A549 (cell line): ENCODE measurements at regions not wholly inside any gene's neighbourhood (a gene's known extent, or its start where the extent isn't known, plus 50 kb on each side); places are given as distances from the start of the nearest gene placed in this dataset.

Experiments used
- ATAC-seq, 2 experiments: fragments of 200-7000 bp in 1 of 2; fragments of >200 bp in 1 of 2; cut with Nextera tagmentation in 1 of 2; cut with Tn5 transposase in 1 of 2; 3 replicates each; pipeline versions ENCODE4 v1.8.0 to v1.9.1; 2018 to 2020; ENCODE audit warnings: mild to moderate bottlenecking in 1 of 2, moderate library complexity in 1 of 2
- CTCF ChIA-PET: fragments of 300-600 bp; sonication (Branson Sonifier 250); formaldehyde crosslinking; extraction: SDS; loops from one replicate; lab custom pipeline; 2021; ENCODE audit warnings: antibody characterized with exemption, inconsistent platforms; lab: Yijun Ruan, JAX
- POLR2A ChIA-PET: fragments of 350-600 bp; formaldehyde crosslinking; extraction: SDS; loops from one replicate; lab custom pipeline; 2021; ENCODE audit warnings: antibody characterized with exemption, inconsistent platforms; lab: Yijun Ruan, JAX
- DNase-seq, 2 experiments: peaks; one replicate each; pipeline versions ENCODE4 v3.0.0 to v3.0.0-alpha.2; 2011 to 2016; ENCODE audit warnings: low read depth in 1 of 2, low spot score in 1 of 2
- FAIRE-seq: peaks from 2 replicates; lab custom pipeline; 2011; peaks lifted over from hg19 to GRCh38; lab: Jason Lieb, UNC
- H3K27ac ChIP-seq, 2 experiments: fragments of >200 bp; sonication (Bioruptor Twin); formaldehyde crosslinking; 3 replicates each; pipeline ENCODE4 v1.5.1; 2016 to 2017
- H3K4me1 ChIP-seq: fragments of >200 bp; sonication (Bioruptor Twin); formaldehyde crosslinking; 3 replicates; pipeline ENCODE4 v1.6.1; 2016
- H3K4me2 ChIP-seq: fragments of >200 bp; sonication (Bioruptor Twin); formaldehyde crosslinking; 3 replicates; pipeline ENCODE4 v1.6.1; 2016
- H3K4me3 ChIP-seq: fragments of >200 bp; sonication (Bioruptor Twin); formaldehyde crosslinking; 3 replicates; pipeline ENCODE4 v1.5.1; 2016
- H3K9me3 ChIP-seq: fragments of >200 bp; sonication (Bioruptor Twin); formaldehyde crosslinking; 3 replicates; pipeline ENCODE4 v1.6.1; 2016
- CHD4 ChIP-seq: fragments of 200-600 bp; sonication (generic); IDR thresholded peaks from 2 replicates; pipeline ENCODE4 v1.6.1; 2016; ENCODE audit warnings: antibody characterized with exemption, mild to moderate bottlenecking, borderline replicate concordance
- CTCF ChIP-seq: fragments of >200 bp; sonication (Bioruptor Twin); formaldehyde crosslinking; IDR thresholded peaks from 3 replicates; pipeline ENCODE4 v1.5.1; 2016
- EHMT2 ChIP-seq: fragments of 200-600 bp; sonication (generic); IDR thresholded peaks from 2 replicates; pipeline ENCODE4 v1.6.1; 2016; ENCODE audit warnings: antibody characterized with exemption, low read depth, mild to moderate bottlenecking, moderate library complexity
- ESRRA ChIP-seq: fragments of 150-350 bp; IDR thresholded peaks from 2 replicates; pipeline ENCODE4 v1.6.1; 2014; ENCODE audit warnings: mild to moderate bottlenecking, low read length, borderline replicate concordance
- FOSB ChIP-seq: fragments of 250-450 bp; sonication (Bioruptor Pico); IDR thresholded peaks from 2 replicates; pipeline ENCODE4 v1.5.0; 2020; ENCODE audit warnings: mild to moderate bottlenecking, moderate library complexity
- GATA3 ChIP-seq: IDR thresholded peaks from 2 replicates; pipeline ENCODE4 v1.6.1; 2012; ENCODE audit warnings: borderline replicate concordance
- HDAC2 ChIP-seq: fragments of 200-600 bp; sonication (generic); IDR thresholded peaks from 2 replicates; pipeline ENCODE4 v1.6.1; 2016
- HOXB13 ChIP-seq: fragments of 250-450 bp; sonication (Bioruptor Pico); IDR thresholded peaks from 2 replicates; pipeline ENCODE4 v1.5.0; 2020; ENCODE audit warnings: low read depth, mild to moderate bottlenecking, moderate library complexity
- JUNB ChIP-seq: fragments of >200 bp; sonication (Bioruptor Twin); formaldehyde crosslinking; IDR thresholded peaks from 2 replicates; pipeline ENCODE4 v1.6.1; 2016
- KDM5A ChIP-seq: fragments of 200-600 bp; sonication (generic); IDR thresholded peaks from 2 replicates; pipeline ENCODE4 v1.6.1; 2016; ENCODE audit warnings: antibody characterized with exemption, mild to moderate bottlenecking
- MAFK ChIP-seq: fragments of 450-650 bp; IDR thresholded peaks from 2 replicates; pipeline ENCODE4 v1.6.1; 2014; ENCODE audit not compliant: partially characterized antibody
- MYC ChIP-seq: IDR thresholded peaks from 2 replicates; pipeline ENCODE4 v1.6.1; 2012; ENCODE audit warnings: mild to moderate bottlenecking, inconsistent platforms, low read length, improper control_type of control experiment, borderline replicate concordance
- NFE2L2 ChIP-seq: fragments of 150-350 bp; conservative IDR thresholded peaks from 2 replicates; pipeline ENCODE4 v1.6.1; 2014; ENCODE audit warnings: low read length
- NPAS2 ChIP-seq: fragments of 250-450 bp; sonication (Bioruptor Pico); IDR thresholded peaks from 2 replicates; pipeline ENCODE4 v1.8.0; 2022; ENCODE audit warnings: mild to moderate bottlenecking, moderate library complexity, borderline replicate concordance
- PBX3 ChIP-seq: IDR thresholded peaks from 2 replicates; pipeline ENCODE4 v1.6.1; 2012
- PHF8 ChIP-seq: fragments of 200-600 bp; sonication (generic); IDR thresholded peaks from 2 replicates; pipeline ENCODE4 v1.6.1; 2016; ENCODE audit warnings: low read depth, mild to moderate bottlenecking, antibody characterized with exemption, moderate library complexity, borderline replicate concordance
- POLR2A ChIP-seq: IDR thresholded peaks from 2 replicates; pipeline ENCODE4 v1.6.1; 2012; ENCODE audit warnings: mild to moderate bottlenecking, low read length
- POLR2AphosphoS2 ChIP-seq: conservative IDR thresholded peaks from 2 replicates; pipeline ENCODE4 v1.6.1; 2012; ENCODE audit warnings: low read length, improper control_type of control experiment, inconsistent platforms
- RAD21 ChIP-seq, 2 experiments: fragments of >200 bp in 1 of 2; sonication (Bioruptor Twin) in 1 of 2; formaldehyde crosslinking in 1 of 2; IDR thresholded peaks in 1 of 2; conservative IDR thresholded peaks in 1 of 2; 2 replicates in 1 of 2; 3 replicates in 1 of 2; pipeline ENCODE4 v1.6.1; 2012 to 2018; ENCODE audit warnings: inconsistent platforms in 1 of 2
- RARB ChIP-seq: fragments of 250-450 bp; sonication (Bioruptor Pico); IDR thresholded peaks from 2 replicates; pipeline ENCODE4 v1.8.0; 2021; ENCODE audit warnings: mild to moderate bottlenecking, moderate library complexity
- RCOR1 ChIP-seq: fragments of 150-350 bp; IDR thresholded peaks from 2 replicates; pipeline ENCODE4 v1.6.1; 2014; ENCODE audit warnings: antibody characterized with exemption, low read length, low read depth
- RFX5 ChIP-seq: fragments of 450-650 bp; IDR thresholded peaks from 2 replicates; pipeline ENCODE4 v1.7.1; 2014; ENCODE audit warnings: antibody characterized with exemption, mild to moderate bottlenecking, moderate library complexity
- SMC3 ChIP-seq: fragments of >200 bp; sonication (Bioruptor Twin); formaldehyde crosslinking; IDR thresholded peaks from 3 replicates; pipeline ENCODE4 v1.6.1; 2018; ENCODE audit warnings: inconsistent platforms
- SREBF2 ChIP-seq: fragments of 450-650 bp; IDR thresholded peaks from 2 replicates; pipeline ENCODE4 v1.6.1; 2014; ENCODE audit warnings: mild to moderate bottlenecking, moderate library complexity
- TFCP2L1 ChIP-seq: fragments of 250-450 bp; sonication (Bioruptor Pico); IDR thresholded peaks from 2 replicates; pipeline ENCODE4 v1.5.0; 2021; ENCODE audit warnings: mild to moderate bottlenecking
- TP53 ChIP-seq: fragments of 250-450 bp; sonication (Bioruptor Pico); IDR thresholded peaks from 2 replicates; pipeline ENCODE4 v1.5.0; 2021; ENCODE audit warnings: mild to moderate bottlenecking, moderate library complexity
- WGBS: methylation state at CpG from one replicate; pipeline ENCODE4 v1.1.6; 2017; ENCODE audit errors: missing lambda C conversion rate; 5-methylcytosine and 5-hydroxymethylcytosine counted together
- TF ChIP-seq, protein P1 (sequence below): IDR thresholded peaks from 2 replicates; pipeline ENCODE4 v1.6.1; 2012
- TF ChIP-seq, protein P2 (sequence below): IDR thresholded peaks from 2 replicates; pipeline ENCODE4 v1.6.1; 2012; ENCODE audit warnings: low read depth, borderline replicate concordance
- TF ChIP-seq, protein P3 (sequence below): fragments of >200 bp; sonication (Bioruptor Twin); formaldehyde crosslinking; IDR thresholded peaks from 3 replicates; pipeline ENCODE4 v1.6.1; 2016

GRCh38 chr4:14824189-14824588 is 178.1 kb upstream of the CPEB2 start:
- H3K9me3 ChIP-seq, result no peaks in the 10 kb centered on the region
- no peak overlapping the region for H3K4me3 ChIP-seq
- POLR2A ChIA-PET, result no interaction called here
- TF ChIP-seq, protein P1, sequence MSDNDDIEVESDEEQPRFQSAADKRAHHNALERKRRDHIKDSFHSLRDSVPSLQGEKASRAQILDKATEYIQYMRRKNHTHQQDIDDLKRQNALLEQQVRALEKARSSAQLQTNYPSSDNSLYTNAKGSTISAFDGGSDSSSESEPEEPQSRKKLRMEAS, result no peak
- TF ChIP-seq KDM5A (no peak), JUNB (no peak), SMC3 (no peak), SREBF2 (no peak), TP53 (no peak), MYC (no peak), MAFK (no peak), PHF8 (no peak), HOXB13 (no peak)
- TF ChIP-seq, protein P2, sequence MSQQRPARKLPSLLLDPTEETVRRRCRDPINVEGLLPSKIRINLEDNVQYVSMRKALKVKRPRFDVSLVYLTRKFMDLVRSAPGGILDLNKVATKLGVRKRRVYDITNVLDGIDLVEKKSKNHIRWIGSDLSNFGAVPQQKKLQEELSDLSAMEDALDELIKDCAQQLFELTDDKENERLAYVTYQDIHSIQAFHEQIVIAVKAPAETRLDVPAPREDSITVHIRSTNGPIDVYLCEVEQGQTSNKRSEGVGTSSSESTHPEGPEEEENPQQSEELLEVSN, result no peak
- WGBS, result 81% methylated on average over 3 of the region's 3 CpGs
- FAIRE-seq (no peak), ATAC-seq (no peak), DNase-seq (no peak)
- CTCF ChIA-PET, result no interaction called here
- no peak overlapping the region for H3K4me2 ChIP-seq
- H3K27ac ChIP-seq, result no peak overlapping the region
- no peaks in the 10 kb centered on the region for H3K4me1 ChIP-seq

GRCh38 chr4:14827111-14827510 is 175.2 kb upstream of the CPEB2 start:
- TF ChIP-seq EHMT2, result no peak
- FAIRE-seq (no peak), ATAC-seq (no peak), DNase-seq (no peak)
- Histone ChIP-seq H3K9me3 (no peaks in the 10 kb centered on the region), H3K4me2 (no peak overlapping the region), H3K4me3 (no peak overlapping the region), H3K27ac (no peak overlapping the region), H3K4me1 (no peaks in the 10 kb centered on the region)
- 92% methylated on average over 8 of the region's 8 CpGs for WGBS
- ChIA-PET CTCF (interaction anchor here (0.6 kb wide), 1 partner anchor 1775 kb away, joined by 3 read pairs; no protein-coding TSS in a partner anchor), POLR2A (no interaction called here)

- FAIRE-seq (no peak), DNase-seq (no peak), ATAC-seq (no peak)
- no peak overlapping the region for H3K4me3 ChIP-seq
- H3K27ac ChIP-seq, result no peak overlapping the region
- no peaks in the 10 kb centered on the region for H3K9me3 ChIP-seq
- no peak for TF ChIP-seq RCOR1
- no peak for TF ChIP-seq CTCF
- TF ChIP-seq ESRRA, result no peak
- no peak for TF ChIP-seq MAFK
- no peak for TF ChIP-seq TFCP2L1 (CRISPR knock-in tag)
- TF ChIP-seq SREBF2, result no peak
- TF ChIP-seq POLR2A, result no peak
- TF ChIP-seq SMC3, result no peak
- TF ChIP-seq RFX5, result no peak
- ChIA-PET CTCF (no interaction called here), POLR2A (no interaction called here)
- H3K4me2 ChIP-seq, result no peak overlapping the region
- WGBS, result 71% methylated on average over 4 of the region's 4 CpGs
- H3K4me1 ChIP-seq, result no peaks in the 10 kb centered on the region
These were observed 172.5 kb upstream of the CPEB2 start for GRCh38 chr4:14829795-14830194.

DNA sequence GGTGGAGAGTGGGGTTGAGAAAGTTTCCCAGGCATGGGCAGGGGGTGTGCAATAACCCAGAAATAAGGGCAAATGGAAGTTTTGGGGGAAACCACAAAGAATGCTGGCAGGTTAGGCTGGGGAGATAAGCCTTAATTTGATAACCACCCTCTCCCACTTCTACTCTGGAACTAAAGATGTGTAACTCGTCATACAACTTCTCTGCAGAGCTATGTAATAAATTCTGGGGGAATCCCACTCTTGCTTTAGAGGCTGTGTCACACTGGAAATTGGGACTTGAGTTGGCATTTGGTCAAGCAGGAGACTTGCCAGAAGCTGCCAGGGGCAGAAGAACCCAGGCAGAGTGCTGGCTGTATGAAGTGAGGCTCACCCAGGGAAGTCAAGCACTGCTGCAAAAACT is 170.9 kb upstream of the CPEB2 start:
- Histone ChIP-seq H3K4me3 (no peak overlapping the region), H3K4me2 (no peak overlapping the region), H3K27ac (no peak overlapping the region), H3K9me3 (no peaks in the 10 kb centered on the region), H3K4me1 (no peaks in the 10 kb centered on the region)
- ChIA-PET POLR2A (no interaction called here), CTCF (no interaction called here)
- ATAC-seq (no peak), DNase-seq (no peak), FAIRE-seq (no peak)
- WGBS, result 73% methylated on average over 1 of the region's 1 CpG
- TF ChIP-seq TP53 (no peak), TFCP2L1 (CRISPR knock-in tag) (no peak), FOSB (CRISPR knock-in tag) (no peak), PHF8 (no peak), CHD4 (no peak), RFX5 (no peak), HOXB13 (no peak), POLR2AphosphoS2 (no peak), RARB (no peak), NPAS2 (CRISPR knock-in tag) (no peak), NFE2L2 (no peak), KDM5A (no peak), GATA3 (no peak), HDAC2 (no peak), RAD21 (conservative IDR thresholded peaks at IDR 0.05 in 1 of 2, IDR thresholded peaks at IDR 0.05 in 1 of 2) (no peak), RCOR1 (no peak), PBX3 (no peak)
- TF ChIP-seq, protein P3, sequence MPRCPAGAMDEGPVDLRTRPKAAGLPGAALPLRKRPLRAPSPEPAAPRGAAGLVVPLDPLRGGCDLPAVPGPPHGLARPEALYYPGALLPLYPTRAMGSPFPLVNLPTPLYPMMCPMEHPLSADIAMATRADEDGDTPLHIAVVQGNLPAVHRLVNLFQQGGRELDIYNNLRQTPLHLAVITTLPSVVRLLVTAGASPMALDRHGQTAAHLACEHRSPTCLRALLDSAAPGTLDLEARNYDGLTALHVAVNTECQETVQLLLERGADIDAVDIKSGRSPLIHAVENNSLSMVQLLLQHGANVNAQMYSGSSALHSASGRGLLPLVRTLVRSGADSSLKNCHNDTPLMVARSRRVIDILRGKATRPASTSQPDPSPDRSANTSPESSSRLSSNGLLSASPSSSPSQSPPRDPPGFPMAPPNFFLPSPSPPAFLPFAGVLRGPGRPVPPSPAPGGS, result no peak
